A204.1 (cell line): ENCODE measurements at regions not wholly inside any gene's neighbourhood (a gene's known extent, or its start where the extent isn't known, plus 50 kb on each side); places are given as distances from the start of the nearest gene placed in this dataset.
"Not testable (repeated sequence)": the region's sequence is repeated elsewhere in the genome, so short reads cannot be mapped to it uniquely, and the experiment has no call there.

Experiments used
- FAIRE-seq: peaks from 2 replicates; lab custom pipeline; 2012; peaks lifted over from hg19 to GRCh38; lab: Jason Lieb, UNC

- no peak for FAIRE-seq
These were observed 98.0 kb upstream of the EFEMP1 start for GRCh38 chr2:56021579-56021978.

DNA sequence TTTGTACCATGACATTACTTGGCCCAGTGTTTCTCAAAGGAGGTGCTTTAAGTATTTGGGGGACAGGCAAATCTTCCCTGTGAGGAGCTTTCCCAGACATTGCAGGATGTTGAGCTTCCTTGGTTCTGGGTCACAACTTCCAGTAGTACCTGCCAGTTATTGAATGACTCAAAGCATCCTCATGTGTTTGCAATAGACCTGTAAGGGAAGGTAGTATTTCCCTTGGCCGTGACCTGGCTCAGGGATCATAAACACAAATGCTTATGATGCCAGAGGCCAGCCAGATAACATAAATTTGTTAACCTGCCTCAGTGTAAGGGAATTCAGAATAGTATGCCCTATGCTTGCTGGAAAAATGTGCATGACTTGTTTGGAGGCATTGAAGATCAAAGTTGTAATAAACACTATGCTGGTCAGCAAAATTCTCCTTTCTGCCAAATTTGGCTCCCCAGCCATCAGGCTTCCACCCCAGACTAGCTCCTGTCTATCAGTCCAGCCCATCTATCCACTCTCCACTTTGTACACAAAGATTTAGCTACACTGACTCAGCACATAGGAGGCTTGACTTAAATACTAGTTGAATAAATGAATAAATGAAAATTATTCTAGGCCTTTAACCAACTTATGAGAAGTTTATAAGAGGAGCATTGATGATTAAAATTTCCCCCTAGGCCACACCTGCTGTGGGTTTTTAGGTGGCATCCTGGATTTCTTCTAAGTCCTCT lies 102.0 kb upstream of the EFEMP1 start:
- no peak for FAIRE-seq

- no peak for FAIRE-seq
These were observed 103.2 kb upstream of the EFEMP1 start for GRCh38 chr2:56026828-56027227.

GRCh38 chr2:56030062-56030461 lies 106.5 kb upstream of the EFEMP1 start:
- no peak for FAIRE-seq

DNA sequence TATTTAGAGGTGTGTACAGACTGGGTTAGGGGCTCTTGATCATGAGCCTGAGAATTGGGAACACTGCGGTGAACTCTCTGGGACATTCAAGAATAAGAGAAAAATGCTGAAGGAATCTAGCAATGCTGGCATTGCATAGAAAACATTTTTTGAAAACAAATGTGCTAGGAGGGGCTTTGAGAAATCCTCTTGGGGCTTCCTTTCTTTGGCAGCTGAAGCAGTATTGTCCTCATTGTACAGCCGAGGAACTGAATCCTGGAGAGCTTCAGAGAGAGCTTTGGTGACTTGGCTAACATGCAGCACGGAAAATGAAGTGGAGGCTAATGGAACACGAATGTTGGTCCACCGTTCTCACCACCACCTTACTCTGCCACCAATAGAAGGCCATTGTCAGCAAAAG lies 107.3 kb upstream of the EFEMP1 start:
- FAIRE-seq = no peak

- no peak for FAIRE-seq
These were observed 110.7 kb upstream of the EFEMP1 start for GRCh38 chr2:56034258-56034657.

DNA sequence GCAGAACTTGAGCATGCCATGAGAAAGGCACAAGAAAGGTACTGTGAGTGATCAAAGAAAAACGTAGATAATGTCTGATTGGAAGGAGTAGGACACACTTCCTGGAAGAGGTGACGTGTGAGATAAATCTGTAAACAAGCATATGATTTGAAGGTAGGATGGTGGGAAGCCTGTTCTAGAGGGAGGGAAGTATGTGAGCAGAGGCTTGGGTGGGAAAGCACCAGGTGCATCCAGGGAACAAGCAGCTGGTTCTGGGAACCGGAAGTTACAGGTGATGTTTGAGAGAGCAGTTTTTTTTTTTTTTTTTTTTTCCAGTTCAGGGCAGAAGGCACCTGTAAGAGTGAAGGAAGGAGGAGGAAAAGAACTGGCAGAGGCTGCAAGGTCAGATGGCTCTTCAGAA lies 116.6 kb upstream of the EFEMP1 start:
- FAIRE-seq = no peak

DNA sequence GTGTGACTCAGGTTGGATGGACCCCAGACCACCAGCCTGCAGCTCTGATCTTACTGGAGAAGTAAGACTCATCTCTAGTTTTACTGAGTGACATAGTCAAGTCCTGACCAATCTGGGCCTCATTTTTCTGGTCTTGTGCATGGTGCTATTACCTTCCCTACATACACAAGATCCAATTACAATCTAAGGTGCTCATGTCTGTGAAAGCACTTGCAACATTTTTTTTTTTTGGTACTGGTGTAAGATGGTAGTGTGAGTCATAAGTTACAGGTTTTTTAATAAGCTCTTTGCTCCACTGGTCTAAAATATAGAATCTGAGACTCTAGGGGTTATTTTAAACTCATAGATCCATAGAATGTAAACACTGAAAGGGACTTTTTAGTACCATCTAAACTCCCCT lies 117.3 kb upstream of the EFEMP1 start:
- FAIRE-seq = no peak

GRCh38 chr2:56047136-56047535 lies 123.6 kb upstream of the EFEMP1 start:
- FAIRE-seq = no peak

DNA sequence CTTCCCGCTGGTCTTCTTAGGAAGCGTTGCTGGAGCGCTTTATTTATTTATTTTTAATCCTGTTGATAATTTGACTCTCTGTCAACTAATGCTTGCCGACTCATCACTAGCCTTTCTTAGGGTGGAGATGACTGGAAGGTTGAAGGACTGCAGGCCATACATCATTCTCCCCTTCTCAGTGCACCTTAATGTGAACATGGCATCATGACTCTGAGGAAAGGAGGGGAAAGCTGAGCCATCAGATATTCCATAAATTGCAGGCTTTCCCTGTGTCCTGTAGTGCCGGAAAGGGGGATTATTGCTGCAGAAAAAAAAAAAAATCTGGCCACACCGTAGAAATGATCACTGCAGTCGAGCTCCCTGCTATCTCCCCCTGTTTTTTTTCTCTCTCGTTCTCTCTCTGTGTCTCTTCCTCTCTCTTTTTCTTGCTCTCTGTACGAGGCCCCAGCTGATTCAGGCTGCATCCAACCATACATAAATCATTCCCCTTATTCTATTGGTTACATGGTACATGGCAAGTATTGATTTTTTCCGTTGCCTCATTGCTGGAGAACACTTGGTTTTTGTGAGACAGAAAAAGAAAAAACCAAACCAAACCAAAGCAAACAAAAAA lies 125.8 kb upstream of the EFEMP1 start:
- FAIRE-seq = no peak

- FAIRE-seq = no peak
These were observed 130.1 kb upstream of the EFEMP1 start for GRCh38 chr2:56053679-56054078.

DNA sequence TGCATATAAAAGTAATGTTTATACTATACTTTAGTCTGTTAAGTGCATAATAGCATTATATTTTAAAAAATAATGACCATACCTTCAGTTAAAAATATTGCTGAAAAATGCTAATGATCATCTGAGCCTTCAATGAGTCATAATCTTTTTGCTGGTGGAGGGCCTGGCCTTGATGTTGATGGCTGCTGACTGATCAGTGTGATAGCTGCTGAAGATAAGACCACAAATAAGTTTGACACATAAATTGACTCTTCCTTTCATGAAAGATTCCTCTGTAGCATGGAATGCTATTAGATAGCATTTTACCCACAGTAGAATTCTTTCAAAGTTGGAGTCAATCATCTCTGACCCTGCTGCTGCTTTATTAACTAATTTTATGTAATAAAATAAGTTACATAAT lies 128.4 kb upstream of the CCDC85A start:
- no peak for FAIRE-seq

DNA sequence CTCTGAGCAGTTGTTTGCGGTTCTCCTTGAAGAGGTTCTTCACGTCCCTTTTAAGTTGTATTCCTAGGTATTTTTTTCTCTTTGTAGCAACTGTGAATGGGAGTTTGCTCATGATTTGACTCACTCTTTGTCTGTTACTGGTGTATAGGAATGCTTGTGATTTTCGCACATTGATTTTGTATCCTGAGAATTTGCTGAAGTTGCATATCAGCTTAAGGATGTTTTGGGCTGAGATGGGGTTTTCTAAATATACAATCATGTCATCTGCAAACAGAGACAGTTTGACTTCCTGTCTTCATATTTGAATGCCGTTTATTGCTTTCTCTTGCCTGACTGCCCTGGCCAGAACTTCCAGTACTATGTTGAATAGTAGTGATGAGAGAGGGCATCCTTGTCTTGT lies 122.5 kb upstream of the CCDC85A start:
- not testable (repeated sequence) for FAIRE-seq

DNA sequence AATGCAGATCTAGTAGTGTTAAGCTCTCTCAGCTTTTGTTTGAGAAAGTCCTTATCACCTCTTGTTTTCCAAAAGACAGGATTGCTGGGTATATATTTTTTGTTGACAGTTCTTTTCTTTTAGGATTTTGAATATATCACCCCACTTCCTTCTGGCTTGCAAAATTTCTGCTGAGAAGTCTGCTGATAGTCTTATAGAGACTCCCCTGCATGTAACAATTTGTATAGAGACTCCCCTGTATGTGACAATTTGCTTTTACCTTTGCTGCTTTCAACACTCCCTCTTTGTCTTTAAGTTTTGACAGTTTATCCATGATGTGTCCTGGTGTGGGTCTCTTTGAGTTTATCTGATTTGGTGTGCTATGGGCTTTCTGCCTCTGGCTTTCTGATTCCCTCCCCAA lies 115.0 kb upstream of the CCDC85A start:
- FAIRE-seq = no peak

DNA sequence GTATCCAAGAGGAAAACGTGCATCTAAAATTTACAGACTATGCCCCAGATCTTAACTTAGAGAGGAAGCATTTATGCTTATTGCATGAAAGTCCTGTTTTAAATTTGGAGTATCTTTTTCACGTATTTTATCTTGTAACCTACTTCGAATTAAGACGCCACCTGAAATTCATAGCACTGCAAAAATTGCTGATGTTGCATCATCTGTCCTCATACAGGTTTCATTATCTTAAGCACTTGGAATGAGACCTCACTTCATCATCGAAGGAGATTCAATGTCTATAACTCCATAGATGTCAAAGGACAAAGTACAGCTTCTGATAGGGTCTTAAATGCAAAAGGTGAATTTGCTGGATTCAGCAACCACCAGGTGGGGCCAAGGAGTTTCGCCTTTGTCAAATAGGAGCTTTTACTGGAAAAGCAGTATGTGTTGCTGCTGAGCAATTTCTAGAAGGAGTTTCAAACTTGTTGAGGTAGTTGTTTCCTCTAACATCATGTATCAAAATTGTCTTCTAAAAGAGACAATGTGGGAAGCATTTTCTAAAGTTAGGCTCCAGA lies 106.4 kb upstream of the CCDC85A start:
- no peak for FAIRE-seq

- FAIRE-seq = no peak
These were observed 101.1 kb upstream of the CCDC85A start for GRCh38 chr2:56082665-56083064.

DNA sequence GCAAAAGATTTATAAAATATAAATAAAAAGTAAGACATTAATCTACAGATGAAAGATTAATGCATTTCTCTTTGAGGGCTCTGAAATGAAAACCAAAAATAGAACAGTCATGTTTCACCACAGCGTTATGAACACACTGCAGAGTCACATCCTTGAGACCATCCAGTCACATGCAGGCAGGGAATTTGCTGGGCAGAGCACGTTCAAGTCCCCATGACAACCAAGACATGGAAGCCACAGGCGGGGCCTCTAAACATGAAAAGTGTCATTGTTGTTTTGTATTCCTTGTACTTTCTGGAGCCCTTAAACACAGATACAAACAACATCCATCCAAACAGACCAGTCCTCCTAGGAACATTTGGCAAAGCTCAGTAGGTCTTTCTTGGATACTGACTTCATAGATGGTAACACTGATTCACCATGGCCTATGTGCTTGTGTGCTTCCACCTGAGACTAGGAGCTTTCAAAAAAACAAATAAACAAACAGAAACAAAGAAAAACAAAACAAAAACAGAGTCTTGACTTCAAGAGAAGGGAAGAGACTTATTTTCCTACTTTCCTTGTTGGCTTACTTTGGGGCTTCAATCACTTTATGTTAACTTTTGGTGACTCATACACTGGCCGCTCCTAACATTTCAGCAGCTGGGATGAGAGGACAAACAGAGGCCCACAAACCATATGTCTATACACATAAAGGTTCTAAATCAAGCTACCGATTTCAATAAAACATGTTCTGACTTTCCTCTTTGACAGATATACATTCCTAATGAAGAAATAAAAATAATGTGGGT lies 99.5 kb upstream of the CCDC85A start:
- FAIRE-seq = no peak

DNA sequence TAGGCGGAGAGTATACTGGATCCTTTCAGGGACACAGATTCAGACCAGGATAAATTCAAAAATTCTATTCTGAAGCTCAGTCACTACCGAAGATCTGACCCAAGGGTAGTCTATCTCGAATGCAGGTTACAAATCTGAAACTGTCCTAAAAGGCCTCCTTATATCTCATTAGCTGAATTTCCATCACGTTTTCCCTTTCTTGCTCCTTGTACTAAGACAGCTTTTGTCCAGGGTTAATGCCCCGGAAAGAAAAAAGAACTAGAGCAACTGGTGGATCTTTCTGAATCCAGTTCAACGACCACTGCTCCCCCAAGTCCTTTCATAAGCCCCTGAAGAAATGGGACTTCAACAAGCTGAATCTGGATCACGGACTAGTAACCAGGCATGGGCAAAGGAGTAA lies 97.5 kb upstream of the CCDC85A start:
- FAIRE-seq = no peak

- no peak for FAIRE-seq
These were observed 95.4 kb upstream of the CCDC85A start for GRCh38 chr2:56088411-56088810.

GRCh38 chr2:56089931-56090330 lies 93.9 kb upstream of the CCDC85A start:
- FAIRE-seq = no peak

DNA sequence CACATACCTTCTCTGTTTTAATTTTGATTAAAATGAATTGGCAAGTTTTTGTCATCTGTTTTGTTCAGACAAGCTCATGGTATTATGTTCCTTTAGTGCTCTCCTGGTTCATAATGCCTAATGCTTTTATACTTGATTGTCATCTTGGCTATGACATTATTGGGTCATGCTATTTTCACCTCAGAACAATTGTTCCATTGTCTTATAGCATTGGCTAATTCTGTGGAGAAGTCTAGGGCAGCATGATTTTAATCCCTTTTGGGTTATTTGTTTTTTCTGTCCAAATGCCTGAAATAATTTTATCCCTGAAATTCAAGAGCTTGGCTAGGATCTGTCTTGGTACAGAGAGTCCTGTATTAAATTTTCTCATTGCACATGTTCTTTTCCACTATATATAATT lies 83.8 kb upstream of the CCDC85A start:
- no peak for FAIRE-seq

DNA sequence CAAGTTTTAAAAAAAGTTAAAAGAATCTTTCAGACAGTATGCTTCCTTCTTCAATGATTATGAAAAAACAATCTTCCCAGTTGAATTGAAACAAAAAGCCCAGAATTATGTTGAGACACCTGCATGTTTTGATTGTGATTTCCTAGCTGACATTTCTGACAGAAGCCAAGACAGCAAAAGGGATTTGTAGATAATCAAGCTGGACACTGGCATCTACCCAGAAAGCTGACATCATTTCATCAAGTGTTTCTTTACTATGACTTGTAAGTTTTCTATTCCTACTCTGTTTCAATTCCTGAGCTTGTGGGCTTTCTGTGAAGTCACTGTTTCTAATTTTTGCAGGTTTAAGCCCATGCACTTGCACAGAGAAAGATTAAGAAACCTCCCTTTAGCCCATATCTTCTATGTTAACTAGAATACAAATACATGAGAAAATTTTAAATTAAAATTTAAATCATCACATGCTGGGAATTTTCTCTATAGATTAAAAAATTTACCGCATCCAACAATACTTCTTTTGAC lies 82.9 kb upstream of the CCDC85A start:
- no peak for FAIRE-seq

- FAIRE-seq = no peak
These were observed 81.7 kb upstream of the CCDC85A start for GRCh38 chr2:56102098-56102497.
